ENCODE measurements at regions not wholly inside any gene's neighbourhood (a gene's known extent, or its start where the extent isn't known, plus 50 kb on each side); places are given as distances from the start of the nearest gene placed in this dataset.

DNA sequence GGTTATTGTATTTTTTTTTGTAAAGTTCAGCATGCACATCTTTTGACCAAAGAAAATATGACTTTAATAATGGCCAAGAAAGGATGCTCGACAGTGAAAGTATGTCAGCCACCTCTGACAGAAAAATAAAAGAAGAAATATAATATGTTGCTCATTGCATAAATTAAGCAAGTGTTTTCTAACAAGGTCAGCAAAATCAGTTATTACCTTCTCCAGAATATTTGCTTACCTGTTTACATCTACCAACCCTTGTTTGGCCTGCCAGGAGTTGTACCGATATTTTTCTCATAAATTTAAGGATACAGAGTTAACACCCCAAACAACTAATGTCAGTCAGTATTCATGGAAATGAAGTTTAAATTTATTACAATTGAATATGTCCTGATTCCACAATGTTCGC, 685.4 kb downstream of the PLA2G4A start:
- TF ChIP-seq, protein P1, sequence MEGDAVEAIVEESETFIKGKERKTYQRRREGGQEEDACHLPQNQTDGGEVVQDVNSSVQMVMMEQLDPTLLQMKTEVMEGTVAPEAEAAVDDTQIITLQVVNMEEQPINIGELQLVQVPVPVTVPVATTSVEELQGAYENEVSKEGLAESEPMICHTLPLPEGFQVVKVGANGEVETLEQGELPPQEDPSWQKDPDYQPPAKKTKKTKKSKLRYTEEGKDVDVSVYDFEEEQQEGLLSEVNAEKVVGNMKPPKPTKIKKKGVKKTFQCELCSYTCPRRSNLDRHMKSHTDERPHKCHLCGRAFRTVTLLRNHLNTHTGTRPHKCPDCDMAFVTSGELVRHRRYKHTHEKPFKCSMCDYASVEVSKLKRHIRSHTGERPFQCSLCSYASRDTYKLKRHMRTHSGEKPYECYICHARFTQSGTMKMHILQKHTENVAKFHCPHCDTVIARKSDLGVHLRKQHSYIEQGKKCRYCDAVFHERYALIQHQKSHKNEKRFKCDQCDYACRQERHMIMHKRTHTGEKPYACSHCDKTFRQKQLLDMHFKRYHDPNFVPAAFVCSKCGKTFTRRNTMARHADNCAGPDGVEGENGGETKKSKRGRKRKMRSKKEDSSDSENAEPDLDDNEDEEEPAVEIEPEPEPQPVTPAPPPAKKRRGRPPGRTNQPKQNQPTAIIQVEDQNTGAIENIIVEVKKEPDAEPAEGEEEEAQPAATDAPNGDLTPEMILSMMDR (IDR thresholded peaks at IDR 0.05) = no peak
- TF ChIP-seq POLR2A (IDR thresholded peaks at IDR 0.05) = no peak
